Body of pancreas (tissue), 4 donors: ENCODE measurements at regions not wholly inside any gene's neighbourhood (a gene's known extent, or its start where the extent isn't known, plus 50 kb on each side); places are given as distances from the start of the nearest gene placed in this dataset.

Experiments used
- ATAC-seq: fragments of 150-250 bp; one replicate; pipeline ENCODE4 v1.9.1; 2016
- DNase-seq, 4 donors: peaks; one replicate each; pipeline ENCODE4 v3.0.0-alpha.2; 2019
- H3K27ac ChIP-seq, 4 donors: fragments of 200-600 bp; sonication (generic); 1 replicate in 3 of 4; 2 replicates in 1 of 4; pipeline versions ENCODE4 v1.5.1 to v1.6.1; 2016 to 2019; ENCODE audit warnings: mild to moderate bottlenecking in 1 of 4, mixed read lengths in 1 of 4, moderate library complexity in 1 of 4
- H3K27me3 ChIP-seq, 2 donors: fragments of 200-600 bp; sonication (generic); one replicate each; pipeline ENCODE4 v1.6.0; 2016; ENCODE audit warnings: mild to moderate bottlenecking in 1 of 2
- H3K36me3 ChIP-seq, 2 donors: fragments of 200-600 bp; sonication (generic); replicated peaks in 1 of 2; 2 replicates each; pipeline ENCODE4 v1.5.1; 2016; ENCODE audit warnings: low read depth in 2 of 2; ENCODE audit not compliant: insufficient read depth in 1 of 2
- H3K4me1 ChIP-seq: fragments of 200-600 bp; sonication (generic); one replicate; pipeline ENCODE4 v1.6.0; 2016
- H3K4me3 ChIP-seq, 2 donors: fragments of 200-600 bp; sonication (generic); 1 replicate in 1 of 2; 2 replicates in 1 of 2; pipeline ENCODE4 v1.5.1; 2016 to 2019
- H3K9me3 ChIP-seq, 3 donors: fragments of 200-600 bp; sonication (generic); 1 replicate in 2 of 3; 2 replicates in 1 of 3; pipeline ENCODE4 v1.5.1; 2016
- POLR2A ChIP-seq, 3 donors: fragments of 450-650 bp; IDR thresholded peaks; one replicate each; pipeline ENCODE4 v1.6.1; 2016; ENCODE audit warnings: antibody characterized with exemption in 3 of 3, mild to moderate bottlenecking in 2 of 3
- WGBS, 2 donors: methylation state at CpG; one replicate each; pipeline ENCODE4 v1.1.5; 2017; 5-methylcytosine and 5-hydroxymethylcytosine counted together
- intact Hi-C: fragments of 100-400 bp; cut with DNase I; formaldehyde crosslinking; loops from one replicate; pipeline ENCODE4 v1.15.1; 2023
- TF ChIP-seq, protein P1 (sequence below), 7 experiments: fragments of 450-650 bp in 4 of 7; fragments of 200-600 bp in 3 of 7; sonication (generic) in 3 of 7; IDR thresholded peaks; one replicate each; pipeline ENCODE4 v1.5.1; 2016 to 2019; ENCODE audit warnings: antibody characterized with exemption in 7 of 7

DNA sequence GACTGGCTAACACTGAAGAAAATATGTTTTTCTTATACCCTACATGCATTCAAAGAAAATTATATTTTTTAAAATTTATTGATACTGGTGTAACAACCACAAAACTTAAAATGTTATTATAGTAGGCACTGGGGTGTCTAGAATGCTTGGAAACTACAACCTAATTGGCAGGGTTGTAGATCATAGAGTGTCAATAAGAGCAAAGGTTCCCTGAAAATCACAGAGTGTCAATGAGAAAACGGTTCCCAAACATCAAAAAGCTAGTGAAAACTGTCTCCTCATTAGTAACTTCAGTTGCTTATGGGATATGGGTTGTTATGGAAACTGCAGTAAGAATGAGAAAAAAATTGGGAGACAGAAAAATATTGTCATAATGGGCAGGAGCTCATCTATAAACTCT is 214.4 kb upstream of the CCNG1 start:
- Histone ChIP-seq H3K9me3 (no peaks in the 10 kb centered on the region), H3K36me3 (no peaks in the 10 kb centered on the region), H3K4me3 (no peak overlapping the region), H3K27ac (no peak overlapping the region), H3K27me3 (no peaks in the 10 kb centered on the region), H3K4me1 (no peaks in the 10 kb centered on the region)
- ATAC-seq (no peak), DNase-seq (no peak)
- intact Hi-C loops = no loop called here
- TF ChIP-seq POLR2A (IDR thresholded peaks at IDR 0.05) = no peak
- TF ChIP-seq, protein P1, sequence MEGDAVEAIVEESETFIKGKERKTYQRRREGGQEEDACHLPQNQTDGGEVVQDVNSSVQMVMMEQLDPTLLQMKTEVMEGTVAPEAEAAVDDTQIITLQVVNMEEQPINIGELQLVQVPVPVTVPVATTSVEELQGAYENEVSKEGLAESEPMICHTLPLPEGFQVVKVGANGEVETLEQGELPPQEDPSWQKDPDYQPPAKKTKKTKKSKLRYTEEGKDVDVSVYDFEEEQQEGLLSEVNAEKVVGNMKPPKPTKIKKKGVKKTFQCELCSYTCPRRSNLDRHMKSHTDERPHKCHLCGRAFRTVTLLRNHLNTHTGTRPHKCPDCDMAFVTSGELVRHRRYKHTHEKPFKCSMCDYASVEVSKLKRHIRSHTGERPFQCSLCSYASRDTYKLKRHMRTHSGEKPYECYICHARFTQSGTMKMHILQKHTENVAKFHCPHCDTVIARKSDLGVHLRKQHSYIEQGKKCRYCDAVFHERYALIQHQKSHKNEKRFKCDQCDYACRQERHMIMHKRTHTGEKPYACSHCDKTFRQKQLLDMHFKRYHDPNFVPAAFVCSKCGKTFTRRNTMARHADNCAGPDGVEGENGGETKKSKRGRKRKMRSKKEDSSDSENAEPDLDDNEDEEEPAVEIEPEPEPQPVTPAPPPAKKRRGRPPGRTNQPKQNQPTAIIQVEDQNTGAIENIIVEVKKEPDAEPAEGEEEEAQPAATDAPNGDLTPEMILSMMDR (IDR thresholded peaks at IDR 0.05) = no peak
- 50 to 61% methylated on average over 1 of the region's 1 CpG for WGBS, 2 donors

DNA sequence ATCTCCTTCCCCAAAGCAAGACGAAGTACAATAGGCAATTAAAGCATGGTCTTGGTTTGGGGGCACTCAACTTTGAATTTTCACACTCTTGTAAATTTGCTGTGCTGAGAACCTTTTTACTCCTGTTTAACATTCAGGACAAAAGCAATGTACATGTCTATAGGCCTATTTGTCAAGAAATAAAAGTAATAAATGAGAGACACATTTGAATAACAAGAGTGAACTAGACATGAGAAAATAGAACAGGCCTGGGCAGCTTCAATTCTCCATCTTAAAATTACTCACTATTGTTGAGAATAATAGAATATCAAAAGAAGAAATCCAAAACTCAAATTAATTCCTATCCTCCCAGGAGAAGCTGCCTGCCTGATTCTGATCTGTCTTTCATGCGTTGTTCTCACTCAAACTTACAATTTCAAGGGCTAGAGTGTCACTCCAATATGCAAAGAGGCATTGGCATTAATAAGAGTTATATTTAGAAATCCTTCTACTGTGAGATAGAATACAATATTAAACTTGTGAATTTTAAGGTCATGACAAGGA is 192.9 kb upstream of the CCNG1 start:
- DNase-seq (no peak), ATAC-seq (no peak)
- H3K4me3 ChIP-seq = no peak overlapping the region
- 79 to 83% methylated on average over 2 of the region's 2 CpGs for WGBS, 2 donors
- TF ChIP-seq, protein P1 (IDR thresholded peaks at IDR 0.05) = no peak
- no peaks in the 10 kb centered on the region for H3K36me3 ChIP-seq
- intact Hi-C loops = no loop called here
- no peaks in the 10 kb centered on the region for H3K27me3 ChIP-seq
- H3K4me1 ChIP-seq = peaks cover 5% of the 10 kb centered on the region
- H3K27ac ChIP-seq = no peak overlapping the region
- no peaks in the 10 kb centered on the region for H3K9me3 ChIP-seq

DNA sequence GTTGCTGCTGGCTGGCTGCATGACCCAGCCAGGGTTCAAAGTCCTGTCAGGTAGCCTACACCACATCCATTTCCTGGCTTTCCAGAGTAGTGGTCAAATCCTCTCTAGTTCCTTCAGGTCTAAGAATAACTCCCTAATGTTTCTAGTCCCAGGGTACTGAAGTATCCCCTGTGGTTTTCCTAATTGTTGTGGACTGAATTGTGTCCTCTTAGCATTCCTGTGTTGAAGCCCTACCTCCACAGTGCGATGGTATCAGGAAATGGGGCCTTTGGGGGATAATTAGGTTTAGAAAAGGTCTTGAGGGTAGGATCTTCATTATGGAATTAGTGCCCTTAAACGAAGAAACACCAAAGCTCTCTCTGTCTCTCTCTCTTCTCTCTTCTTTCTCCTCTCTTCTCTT is 191.8 kb upstream of the CCNG1 start:
- ATAC-seq (no peak), DNase-seq (no peak)
- intact Hi-C loops = no loop called here
- TF ChIP-seq, protein P1 (IDR thresholded peaks at IDR 0.05) = no peak
- no peak for TF ChIP-seq POLR2A (IDR thresholded peaks at IDR 0.05)
- WGBS, 2 donors = 51 to 63% methylated on average over 2 of the region's 2 CpGs
- Histone ChIP-seq H3K27ac (no peak overlapping the region), H3K4me3 (no peak overlapping the region), H3K4me1 (peaks cover 5% of the 10 kb centered on the region), H3K9me3 (no peaks in the 10 kb centered on the region), H3K27me3 (no peaks in the 10 kb centered on the region), H3K36me3 (no peaks in the 10 kb centered on the region)

DNA sequence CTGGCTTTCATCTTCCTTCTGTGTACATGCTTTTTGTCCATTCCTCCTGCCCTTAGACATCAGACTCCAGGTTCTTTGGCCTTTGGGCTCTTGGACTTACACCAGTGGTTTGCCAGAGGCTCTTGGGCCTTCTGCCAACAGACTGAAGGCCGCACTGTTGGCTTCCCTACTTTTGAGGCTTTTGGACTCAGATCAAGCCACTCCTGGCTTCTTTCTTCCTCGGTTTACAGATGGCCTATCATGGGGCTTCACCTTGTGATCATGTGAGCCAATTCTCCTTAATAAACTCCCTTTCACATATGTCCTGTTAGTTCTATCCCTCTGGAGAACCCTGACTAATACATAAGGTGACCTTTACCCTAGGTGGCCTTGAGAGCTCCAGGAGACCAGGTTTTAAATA is 189.1 kb upstream of the CCNG1 start:
- Histone ChIP-seq H3K4me3 (no peak overlapping the region), H3K9me3 (no peaks in the 10 kb centered on the region), H3K27me3 (no peaks in the 10 kb centered on the region), H3K36me3 (no peaks in the 10 kb centered on the region), H3K4me1 (peaks cover 5% of the 10 kb centered on the region), H3K27ac (no peak overlapping the region)
- WGBS, 2 donors = 21 to 35% methylated on average over 2 of the region's 2 CpGs
- DNase-seq (peak; percentile 16 to 55 (median 24)), ATAC-seq (peak; percentile 18)
- TF ChIP-seq, protein P1 (IDR thresholded peaks at IDR 0.05) = no peak
- no peak for TF ChIP-seq POLR2A (IDR thresholded peaks at IDR 0.05)
- intact Hi-C loops = no loop called here

DNA sequence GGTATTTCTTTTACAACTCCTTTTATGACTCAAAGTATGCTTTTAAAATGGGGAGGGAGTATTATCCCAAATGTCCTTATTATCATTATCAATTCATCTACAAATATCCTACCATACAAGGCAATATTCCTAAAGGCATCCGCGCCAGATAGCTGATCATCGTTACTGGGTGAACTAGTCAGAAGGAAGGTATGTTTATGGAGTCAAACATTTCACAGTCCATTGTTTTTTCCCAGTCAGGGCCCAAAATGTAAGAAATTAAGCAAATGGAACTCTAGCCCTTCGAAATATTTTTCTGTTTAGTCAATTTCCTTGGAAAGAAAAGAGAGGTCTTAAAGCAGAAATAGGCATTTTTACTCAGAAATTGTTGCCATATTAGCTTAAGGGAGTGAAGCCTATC is 188.5 kb upstream of the CCNG1 start:
- H3K27ac ChIP-seq = no peak overlapping the region
- DNase-seq (no peak), ATAC-seq (no peak)
- peaks cover 5% of the 10 kb centered on the region for H3K4me1 ChIP-seq
- WGBS, 2 donors = 80 to 90% methylated on average over 4 of the region's 4 CpGs
- no peaks in the 10 kb centered on the region for H3K27me3 ChIP-seq
- no peaks in the 10 kb centered on the region for H3K9me3 ChIP-seq
- intact Hi-C loops = no loop called here
- H3K4me3 ChIP-seq = no peak overlapping the region
- no peak for TF ChIP-seq POLR2A (IDR thresholded peaks at IDR 0.05)
- TF ChIP-seq, protein P1 (IDR thresholded peaks at IDR 0.05) = no peak
- no peaks in the 10 kb centered on the region for H3K36me3 ChIP-seq
